Loucy (cell line): ENCODE measurements at regions not wholly inside any gene's neighbourhood (a gene's known extent, or its start where the extent isn't known, plus 50 kb on each side); places are given as distances from the start of the nearest gene placed in this dataset.

Experiments used
- H2AFZ ChIP-seq: fragments of 200-600 bp; sonication (generic); 2 replicates; pipeline ENCODE4 v1.6.0; 2016; ENCODE audit warnings: antibody characterized with exemption, mild to moderate bottlenecking, low read length, moderate library complexity
- H3F3A ChIP-seq: fragments of 200-600 bp; 2 replicates; pipeline ENCODE4 v1.6.0; 2016; ENCODE audit warnings: antibody characterized with exemption, low read depth, mild to moderate bottlenecking
- H3K27me3 ChIP-seq: fragments of 200-600 bp; sonication (generic); 2 replicates; pipeline ENCODE4 v1.6.1; 2014; ENCODE audit warnings: low read length, mild to moderate bottlenecking; ENCODE audit not compliant: insufficient read depth, poor library complexity, severe bottlenecking
- H3K36me3 ChIP-seq: fragments of 200-600 bp; sonication (generic); 2 replicates; pipeline ENCODE4 v1.6.1; 2016; ENCODE audit warnings: low read length; ENCODE audit not compliant: insufficient read depth
- H3K4me1 ChIP-seq: fragments of 200-600 bp; sonication (generic); 2 replicates; pipeline ENCODE4 v1.5.1; 2014; ENCODE audit warnings: low read length, mild to moderate bottlenecking; ENCODE audit not compliant: insufficient read depth, poor library complexity, severe bottlenecking
- H3K4me2 ChIP-seq: fragments of 200-600 bp; sonication (generic); 2 replicates; pipeline ENCODE4 v1.6.0; 2014; ENCODE audit warnings: antibody characterized with exemption, low read length, low read depth, mild to moderate bottlenecking; ENCODE audit not compliant: poor library complexity, severe bottlenecking
- H3K4me3 ChIP-seq: fragments of 200-600 bp; sonication (generic); 2 replicates; pipeline ENCODE4 v1.5.1; 2014; ENCODE audit warnings: low read length, mild to moderate bottlenecking, mixed read lengths; ENCODE audit not compliant: poor library complexity, severe bottlenecking
- H3K79me2 ChIP-seq: fragments of 200-600 bp; sonication (generic); 2 replicates; pipeline ENCODE4 v1.6.1; 2014; ENCODE audit warnings: low read length; ENCODE audit not compliant: insufficient read depth
- H3K9ac ChIP-seq: fragments of 200-600 bp; sonication (generic); 2 replicates; pipeline ENCODE4 v1.6.0; 2014; ENCODE audit warnings: mild to moderate bottlenecking, low read depth, low read length, moderate library complexity; ENCODE audit not compliant: poor library complexity, severe bottlenecking
- H3K9me2 ChIP-seq: fragments of 200-600 bp; sonication (generic); replicated peaks from 2 replicates; pipeline ENCODE4 v1.6.1; 2016; ENCODE audit warnings: low read depth, low read length, mixed read lengths
- H3K9me3 ChIP-seq: fragments of 200-600 bp; sonication (generic); 2 replicates; pipeline ENCODE4 v1.6.1; 2014; ENCODE audit warnings: mild to moderate bottlenecking, antibody characterized with exemption, low read length, low read depth; ENCODE audit not compliant: insufficient read depth
- H4K20me1 ChIP-seq: fragments of 200-600 bp; sonication (generic); 2 replicates; pipeline ENCODE4 v1.6.0; 2014; ENCODE audit warnings: antibody characterized with exemption, low read length, mild to moderate bottlenecking; ENCODE audit not compliant: insufficient read depth, poor library complexity, severe bottlenecking
- EZH2phosphoT487 ChIP-seq: fragments of 200-600 bp; IDR thresholded peaks from 2 replicates; pipeline ENCODE4 v1.6.1; 2018; ENCODE audit warnings: antibody characterized with exemption, mild to moderate bottlenecking, moderate library complexity, borderline replicate concordance
- TF ChIP-seq, protein P1 (sequence below): fragments of 200-600 bp; sonication (generic); conservative IDR thresholded peaks from 2 replicates; pipeline ENCODE4 v1.5.1; 2014; ENCODE audit warnings: mild to moderate bottlenecking, antibody characterized with exemption, low read length

DNA sequence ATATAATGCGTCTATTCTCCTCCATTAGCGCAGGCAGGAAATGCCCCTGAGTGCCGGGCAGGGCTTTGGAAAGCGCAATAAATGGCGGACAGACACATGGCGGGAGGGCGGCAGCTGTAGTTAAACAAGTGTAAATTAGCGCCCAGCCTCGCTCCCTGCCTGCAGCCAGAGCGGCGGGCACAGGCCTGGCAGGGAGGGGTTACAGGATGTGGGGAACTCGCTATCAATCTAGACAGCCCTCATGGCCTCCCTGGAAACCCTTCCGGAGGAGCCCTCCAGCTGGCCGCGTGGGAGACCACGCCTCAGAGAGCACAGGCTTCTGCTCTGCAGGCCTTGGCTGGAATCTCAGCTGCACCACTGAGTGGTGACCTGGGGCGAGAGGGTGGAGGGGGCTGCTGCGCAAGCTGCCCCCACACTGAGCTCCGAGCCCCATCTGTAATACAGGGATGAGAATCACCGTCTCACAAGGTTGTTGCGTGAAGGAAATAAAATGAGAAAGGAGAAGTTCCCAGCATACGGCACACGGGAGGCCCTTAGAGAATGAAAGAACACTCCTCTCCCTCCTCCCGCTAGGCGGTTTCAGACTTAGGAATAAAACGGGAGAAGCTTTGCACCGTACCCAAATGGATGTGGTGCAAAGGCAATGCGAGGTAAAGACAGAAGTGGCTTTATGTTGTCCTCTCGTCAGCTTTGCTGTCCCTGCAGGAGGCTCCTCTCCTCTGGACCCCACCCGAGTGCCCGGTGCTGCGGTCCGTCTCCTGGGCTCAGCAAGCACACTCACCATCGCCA lies 167.2 kb upstream of the POU3F1 start:
- Histone ChIP-seq H3K9ac (no peak overlapping the region), H3K36me3 (no peaks in the 10 kb centered on the region), H3K4me2 (no peak overlapping the region), H3K79me2 (no peaks in the 10 kb centered on the region), H3K9me3 (no peaks in the 10 kb centered on the region), H4K20me1 (no peaks in the 10 kb centered on the region), H3K4me3 (no peak overlapping the region), H3K27me3 (no peaks in the 10 kb centered on the region), H3K9me2 (no peaks in the 10 kb centered on the region), H2AFZ (no peak overlapping the region), H3K4me1 (no peaks in the 10 kb centered on the region), H3F3A (no peaks in the 10 kb centered on the region)
- no peak for TF ChIP-seq EZH2phosphoT487
- TF ChIP-seq, protein P1, sequence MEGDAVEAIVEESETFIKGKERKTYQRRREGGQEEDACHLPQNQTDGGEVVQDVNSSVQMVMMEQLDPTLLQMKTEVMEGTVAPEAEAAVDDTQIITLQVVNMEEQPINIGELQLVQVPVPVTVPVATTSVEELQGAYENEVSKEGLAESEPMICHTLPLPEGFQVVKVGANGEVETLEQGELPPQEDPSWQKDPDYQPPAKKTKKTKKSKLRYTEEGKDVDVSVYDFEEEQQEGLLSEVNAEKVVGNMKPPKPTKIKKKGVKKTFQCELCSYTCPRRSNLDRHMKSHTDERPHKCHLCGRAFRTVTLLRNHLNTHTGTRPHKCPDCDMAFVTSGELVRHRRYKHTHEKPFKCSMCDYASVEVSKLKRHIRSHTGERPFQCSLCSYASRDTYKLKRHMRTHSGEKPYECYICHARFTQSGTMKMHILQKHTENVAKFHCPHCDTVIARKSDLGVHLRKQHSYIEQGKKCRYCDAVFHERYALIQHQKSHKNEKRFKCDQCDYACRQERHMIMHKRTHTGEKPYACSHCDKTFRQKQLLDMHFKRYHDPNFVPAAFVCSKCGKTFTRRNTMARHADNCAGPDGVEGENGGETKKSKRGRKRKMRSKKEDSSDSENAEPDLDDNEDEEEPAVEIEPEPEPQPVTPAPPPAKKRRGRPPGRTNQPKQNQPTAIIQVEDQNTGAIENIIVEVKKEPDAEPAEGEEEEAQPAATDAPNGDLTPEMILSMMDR, result no peak

DNA sequence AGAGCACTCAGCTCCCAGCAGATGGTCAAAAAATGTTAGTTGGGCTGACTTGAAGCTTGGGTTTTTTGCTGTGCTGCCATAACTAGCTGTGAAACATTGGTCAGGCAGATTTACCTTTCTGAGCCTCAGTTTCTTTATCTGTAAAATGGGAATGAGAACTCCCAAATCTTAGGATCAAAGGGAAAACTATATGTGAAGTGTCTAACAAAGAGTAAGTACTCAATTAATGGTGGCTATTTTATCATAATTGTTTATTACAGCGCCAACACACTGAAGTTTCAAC lies 164.2 kb upstream of the POU3F1 start:
- Histone ChIP-seq H3K9me3 (no peaks in the 10 kb centered on the region), H2AFZ (no peak overlapping the region), H3K9me2 (no peaks in the 10 kb centered on the region), H4K20me1 (no peaks in the 10 kb centered on the region), H3K27me3 (no peaks in the 10 kb centered on the region), H3K4me3 (no peak overlapping the region), H3K9ac (no peak overlapping the region), H3K36me3 (no peaks in the 10 kb centered on the region), H3F3A (no peaks in the 10 kb centered on the region), H3K4me2 (no peak overlapping the region), H3K4me1 (no peaks in the 10 kb centered on the region), H3K79me2 (no peaks in the 10 kb centered on the region)
- TF ChIP-seq, protein P1, result no peak
- TF ChIP-seq EZH2phosphoT487, result no peak

DNA sequence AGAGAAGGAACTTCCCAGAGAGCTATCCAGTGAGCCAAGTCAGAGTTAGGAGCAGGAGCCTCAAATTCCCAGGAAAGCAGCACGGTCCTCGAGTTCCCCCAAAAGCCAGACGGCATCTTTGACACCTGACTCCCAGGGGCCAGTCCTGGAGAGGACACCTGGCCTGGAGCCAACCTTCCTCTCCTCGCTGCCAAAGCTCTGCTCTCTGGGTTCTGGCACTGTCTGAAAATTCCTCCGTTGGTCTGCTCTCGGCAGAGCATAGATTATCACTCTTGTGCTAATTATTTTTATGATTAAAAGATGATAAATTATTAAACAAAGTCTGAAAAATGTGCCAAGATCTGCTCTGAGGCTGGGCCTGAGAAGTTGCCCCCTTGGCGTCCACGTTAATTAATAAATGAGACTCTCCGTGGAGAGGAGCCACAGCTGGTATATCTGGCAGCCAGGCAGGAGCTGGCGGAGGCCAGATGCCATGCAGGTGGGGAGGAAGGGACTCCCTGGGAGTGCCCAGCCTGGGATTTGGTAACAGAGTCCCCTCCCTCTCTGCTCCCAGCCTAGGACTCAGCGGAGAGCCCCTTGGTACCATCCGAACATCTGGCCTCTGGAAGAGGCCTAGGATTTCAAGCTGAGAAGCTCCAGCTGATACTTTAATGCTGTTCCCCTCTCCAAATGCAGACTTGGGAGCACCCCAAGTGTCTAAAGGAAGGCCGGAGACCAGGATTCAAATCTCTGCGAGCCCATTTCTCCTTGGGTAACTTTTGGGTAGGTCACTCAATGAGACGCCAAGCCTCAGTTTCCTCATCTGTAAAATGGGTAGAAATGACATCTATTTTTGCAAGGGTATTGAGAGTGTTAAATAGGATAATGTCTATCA lies 163.7 kb upstream of the POU3F1 start:
- H3K36me3 ChIP-seq, result no peaks in the 10 kb centered on the region
- no peaks in the 10 kb centered on the region for H4K20me1 ChIP-seq
- no peak overlapping the region for H2AFZ ChIP-seq
- no peak overlapping the region for H3K9ac ChIP-seq
- no peaks in the 10 kb centered on the region for H3K4me1 ChIP-seq
- H3K4me3 ChIP-seq, result no peak overlapping the region
- no peaks in the 10 kb centered on the region for H3K79me2 ChIP-seq
- no peaks in the 10 kb centered on the region for H3K9me3 ChIP-seq
- no peak overlapping the region for H3K4me2 ChIP-seq
- H3K9me2 ChIP-seq, result no peaks in the 10 kb centered on the region
- no peaks in the 10 kb centered on the region for H3F3A ChIP-seq
- TF ChIP-seq, protein P1, result no peak
- TF ChIP-seq EZH2phosphoT487, result no peak
- no peaks in the 10 kb centered on the region for H3K27me3 ChIP-seq
